ENCODE measurements at regions not wholly inside any gene's neighbourhood (a gene's known extent, or its start where the extent isn't known, plus 50 kb on each side); places are given as distances from the start of the nearest gene placed in this dataset.

- peak; percentile 97 for TF ChIP-seq GATA2 (IDR thresholded peaks at IDR 0.05; ENCODE audit: low read depth, low read length)
- peak; percentile 97 for TF ChIP-seq GATA3 (IDR thresholded peaks at IDR 0.05; ENCODE audit: low read depth, low read length)
Measured at GRCh38 chr5:124057724-124058231, 545.8 kb downstream of the CSNK1G3 start.

Data from SH-SY5Y (cell line).